ENCODE measurements at regions not wholly inside any gene's neighbourhood (a gene's known extent, or its start where the extent isn't known, plus 50 kb on each side); places are given as distances from the start of the nearest gene placed in this dataset.
"Not testable (repeated sequence)": the region's sequence is repeated elsewhere in the genome, so short reads cannot be mapped to it uniquely, and the experiment has no call there.

GRCh38 chr7:81231301-81231838, 312.5 kb upstream of the SEMA3C start:
- peak in 2 of 3 donors; percentile 63 to 79 for DNase-seq

GRCh38 chr7:81226234-81226633, 307.4 kb upstream of the SEMA3C start:
- DNase-seq, result no peak

- not testable (repeated sequence) for DNase-seq
Measured at GRCh38 chr7:81222692-81223091, 303.8 kb upstream of the SEMA3C start.

- DNase-seq, result no peak
Measured at GRCh38 chr7:81221527-81222217, 302.8 kb upstream of the SEMA3C start.

- DNase-seq, result no peak
Measured at GRCh38 chr7:81218480-81219106, 299.7 kb upstream of the SEMA3C start.

- peak in 1 of 3 donors; percentile 37 for DNase-seq
Measured at GRCh38 chr7:81213394-81213793, 294.5 kb upstream of the SEMA3C start.

GRCh38 chr7:81211934-81212320, 293.1 kb upstream of the SEMA3C start:
- no peak for DNase-seq

- DNase-seq, result peak; percentile 55 to 73 (median 66)
Measured at GRCh38 chr7:81211204-81211933, 292.5 kb upstream of the SEMA3C start.

- DNase-seq, result peak in 2 of 3 donors; percentile 73 to 84
Measured at GRCh38 chr7:81210137-81211064, 291.6 kb upstream of the SEMA3C start.

- DNase-seq, result no peak
Measured at GRCh38 chr7:81209059-81209458, 290.2 kb upstream of the SEMA3C start.

GRCh38 chr7:81207801-81208200, 288.9 kb upstream of the SEMA3C start:
- DNase-seq, result peak in 1 of 3 donors; percentile 68

- no peak for DNase-seq
Measured at GRCh38 chr7:81206667-81207360, 288.0 kb upstream of the SEMA3C start.

GRCh38 chr7:81206217-81206616, 287.4 kb upstream of the SEMA3C start:
- no peak for DNase-seq

- no peak for DNase-seq
Measured at GRCh38 chr7:81201188-81201587, 282.3 kb upstream of the SEMA3C start.

GRCh38 chr7:81198766-81199165, 279.9 kb upstream of the SEMA3C start:
- DNase-seq, result peak in 1 of 3 donors; percentile 59

GRCh38 chr7:81197266-81197665, 278.4 kb upstream of the SEMA3C start:
- DNase-seq, result peak in 1 of 3 donors; percentile 49

- DNase-seq, result no peak
Measured at GRCh38 chr7:81195033-81195432, 276.2 kb upstream of the SEMA3C start.

- peak in 1 of 3 donors; percentile 21 for DNase-seq
Measured at GRCh38 chr7:81190997-81191768, 272.3 kb upstream of the SEMA3C start.

- DNase-seq, result peak in 2 of 3 donors; percentile 57 to 73
Measured at GRCh38 chr7:81187753-81188152, 268.9 kb upstream of the SEMA3C start.

- peak in 2 of 3 donors; percentile 70 to 79 for DNase-seq
Measured at GRCh38 chr7:81186691-81187090, 267.8 kb upstream of the SEMA3C start.
